B cell (primary cell): ENCODE measurements at regions not wholly inside any gene's neighbourhood (a gene's known extent, or its start where the extent isn't known, plus 50 kb on each side); places are given as distances from the start of the nearest gene placed in this dataset.

Experiments
- ATAC-seq: fragments of 200-7000 bp; cut with Tn5 transposase; one replicate; pipeline ENCODE4 v1.10.0; 2021; ENCODE audit warnings: low read depth, mild to moderate bottlenecking, moderate number of reproducible peaks, moderate library complexity
- CTCF ChIA-PET: fragments of 350-600 bp; sonication (Branson Sonifier 250); formaldehyde crosslinking; loops from one replicate; lab custom pipeline; 2021; ENCODE audit warnings: antibody characterized with exemption, inconsistent platforms; lab: Charles Lee
- POLR2A ChIA-PET: fragments of 350-600 bp; sonication (Branson Sonifier 250); formaldehyde crosslinking; loops from one replicate; lab custom pipeline; 2021; ENCODE audit warnings: antibody characterized with exemption; lab: Charles Lee
- DNase-seq: peaks from one replicate; pipeline ENCODE4 v3.0.0; 2013
- H2AFZ ChIP-seq: 2 replicates; pipeline ENCODE4 v1.6.1; 2012; ENCODE audit warnings: mild to moderate bottlenecking, low read depth, low read length; ENCODE audit not compliant: insufficient read depth, poor library complexity, severe bottlenecking
- H3K27ac ChIP-seq, 2 donors: 1 replicate in 1 of 2; 2 replicates in 1 of 2; pipeline ENCODE4 v1.5.1; 2012 to 2013; ENCODE audit warnings: low read length in 2 of 2, mild to moderate bottlenecking in 2 of 2, moderate library complexity in 1 of 2
- H3K27me3 ChIP-seq, 4 experiments: fragments of 200-600 bp in 1 of 4; sonication (generic) in 1 of 4; replicated peaks in 1 of 4; 1 replicate in 2 of 4; 2 replicates in 2 of 4; pipeline versions ENCODE4 v1.6.1 to v1.7.0; 2013 to 2016; ENCODE audit warnings: low read length in 3 of 4, mild to moderate bottlenecking in 2 of 4, mixed read lengths in 1 of 4, moderate library complexity in 1 of 4; ENCODE audit not compliant: insufficient read depth in 4 of 4, control insufficient read depth in 3 of 4; ENCODE audit errors: control extremely low read depth in 1 of 4
- H3K36me3 ChIP-seq, 2 experiments: replicated peaks in 1 of 2; 1 replicate in 1 of 2; 2 replicates in 1 of 2; pipeline versions ENCODE4 v1.6.1 to v1.7.1; 2013; ENCODE audit warnings: low read length in 1 of 2; ENCODE audit not compliant: insufficient read depth in 2 of 2, control insufficient read depth in 1 of 2; ENCODE audit errors: control extremely low read depth in 1 of 2, extremely low read depth in 1 of 2
- H3K4me1 ChIP-seq, 2 donors: fragments of 200-600 bp in 1 of 2; sonication (generic) in 1 of 2; 1 replicate in 1 of 2; 2 replicates in 1 of 2; pipeline versions ENCODE4 v1.5.1 to v1.6.1; 2013 to 2017; ENCODE audit warnings: low read length in 2 of 2; ENCODE audit not compliant: control insufficient read depth in 2 of 2, insufficient read depth in 2 of 2
- H3K4me2 ChIP-seq: replicated peaks from 2 replicates; pipeline ENCODE3; 2012; ENCODE audit warnings: mild to moderate bottlenecking, low read depth, low read length; ENCODE audit not compliant: poor library complexity, severe bottlenecking
- H3K4me3 ChIP-seq, 5 experiments: fragments of 200-600 bp in 1 of 5; sonication (generic) in 1 of 5; 1 replicate in 3 of 5; 2 replicates in 2 of 5; pipeline versions ENCODE4 v1.5.1 to v1.7.0; 2011 to 2016; ENCODE audit warnings: low read length in 4 of 5, mild to moderate bottlenecking in 4 of 5, low read depth in 2 of 5, control low read depth in 1 of 5, moderate library complexity in 1 of 5; ENCODE audit not compliant: insufficient read depth in 1 of 5; ENCODE audit errors: control extremely low read depth in 1 of 5, extremely low read depth in 1 of 5
- H3K79me2 ChIP-seq: fragments of 200-600 bp; sonication (generic); one replicate; pipeline ENCODE4 v1.6.0; 2016; ENCODE audit warnings: low read length; ENCODE audit not compliant: control insufficient read depth, insufficient read depth
- H3K9ac ChIP-seq: fragments of 200-600 bp; sonication (generic); 2 replicates; pipeline ENCODE4 v1.6.1; 2017; ENCODE audit warnings: mild to moderate bottlenecking, low read length, moderate library complexity
- H3K9me3 ChIP-seq, 3 donors: one replicate each; pipeline versions ENCODE4 v1.6.1 to v1.7.1; 2013; ENCODE audit warnings: low read length in 2 of 3; ENCODE audit not compliant: control insufficient read depth in 2 of 3, insufficient read depth in 1 of 3; ENCODE audit errors: control extremely low read depth in 1 of 3
- H4K20me1 ChIP-seq: 2 replicates; pipeline ENCODE4 v1.6.0; 2012; ENCODE audit warnings: mild to moderate bottlenecking, low read length; ENCODE audit not compliant: insufficient read depth, control insufficient read depth, poor library complexity, severe bottlenecking
- H3K27ac Mint-ChIP-seq: one replicate; pipeline ENCODE4 v1.8.0; 2021; ENCODE audit warnings: mixed read lengths
- H3K27me3 Mint-ChIP-seq: one replicate; pipeline ENCODE4 v1.8.0; 2021; ENCODE audit warnings: mixed read lengths
- H3K4me1 Mint-ChIP-seq: one replicate; pipeline ENCODE4 v1.8.0; 2021; ENCODE audit warnings: mixed read lengths
- H3K4me3 Mint-ChIP-seq: one replicate; pipeline ENCODE4 v1.8.0; 2021; ENCODE audit warnings: mixed read lengths
- H3K9me3 Mint-ChIP-seq: one replicate; pipeline ENCODE4 v1.8.0; 2022; ENCODE audit warnings: mixed read lengths; ENCODE audit not compliant: insufficient read depth
- CTCF ChIP-seq: fragments of 200-600 bp; IDR thresholded peaks from one replicate; pipeline ENCODE4 v1.8.0; 2022; ENCODE audit warnings: antibody characterized with exemption, mild to moderate bottlenecking
- EZH2 ChIP-seq: IDR thresholded peaks from 2 replicates; pipeline ENCODE4 v1.6.1; 2012; ENCODE audit warnings: borderline replicate concordance, low read depth, mild to moderate bottlenecking, moderate library complexity, low read length; ENCODE audit not compliant: insufficient read depth, poor library complexity, severe bottlenecking
- WGBS: methylation state at CpG from one replicate; pipeline ENCODE4 v1.1.5; 2013; ENCODE audit warnings: missing lambda C conversion rate; ENCODE audit not compliant: insufficient coverage; 5-methylcytosine and 5-hydroxymethylcytosine counted together
- intact Hi-C: fragments of 100-400 bp; cut with micrococcal nuclease; formaldehyde crosslinking; loops from one replicate; pipeline ENCODE4 v1.10.0; 2022

- Histone ChIP-seq H3K4me2 (no peak overlapping the region), H2AFZ (no peak overlapping the region), H3K4me3 (no peak overlapping the region), H3K79me2 (no peaks in the 10 kb centered on the region), H3K9me3 (no peaks in the 10 kb centered on the region), H3K36me3 (no peaks in the 10 kb centered on the region), H3K9ac (no peak overlapping the region), H3K27ac (no peak overlapping the region), H3K27me3 (no peaks in the 10 kb centered on the region), H4K20me1 (no peaks in the 10 kb centered on the region), H3K4me1 (no peaks in the 10 kb centered on the region)
- POLR2A ChIA-PET = no interaction called here
- no peak for TF ChIP-seq EZH2
- no peak for TF ChIP-seq CTCF
- Mint-ChIP-seq H3K27ac (no peak overlapping the region), H3K9me3 (no peaks in the 10 kb centered on the region), H3K27me3 (no peaks in the 10 kb centered on the region), H3K4me3 (no peak overlapping the region), H3K4me1 (no peaks in the 10 kb centered on the region)
- intact Hi-C loops = no loop called here
- WGBS = 56% methylated on average over 4 of the region's 4 CpGs
- ATAC-seq (no peak), DNase-seq (no peak)
- CTCF ChIA-PET = no interaction called here
Observed at GRCh38 chr4:132593717-132594400, 555.2 kb upstream of the PCDH10 start.

- Histone ChIP-seq H3K79me2 (no peaks in the 10 kb centered on the region), H3K27ac (no peak overlapping the region), H2AFZ (no peak overlapping the region), H3K9ac (no peak overlapping the region), H3K4me1 (no peaks in the 10 kb centered on the region), H3K9me3 (peaks cover 0 to 3% (median 0%) of the 10 kb centered on the region in 3 donors), H3K27me3 (no peaks in the 10 kb centered on the region), H3K36me3 (no peaks in the 10 kb centered on the region), H3K4me2 (no peak overlapping the region), H3K4me3 (no peak overlapping the region), H4K20me1 (no peaks in the 10 kb centered on the region)
- no peak for ATAC-seq
- ChIA-PET CTCF (no interaction called here), POLR2A (no interaction called here)
- TF ChIP-seq CTCF (no peak), EZH2 (no peak)
- no CpG with 5 or more reads among the region's 1 CpG for WGBS
- Mint-ChIP-seq H3K4me3 (no peak overlapping the region), H3K27me3 (no peaks in the 10 kb centered on the region), H3K27ac (no peak overlapping the region), H3K4me1 (no peaks in the 10 kb centered on the region), H3K9me3 (no peaks in the 10 kb centered on the region)
- no peak for DNase-seq
- intact Hi-C loops = no loop called here
Observed at GRCh38 chr4:132596186-132596585, 552.9 kb upstream of the PCDH10 start.
